ENCODE measurements at regions not wholly inside any gene's neighbourhood (a gene's known extent, or its start where the extent isn't known, plus 50 kb on each side); places are given as distances from the start of the nearest gene placed in this dataset.

- TF ChIP-seq CTCF (IDR thresholded peaks at IDR 0.05) (no peak), POLR2A (IDR thresholded peaks at IDR 0.05) (no peak)
Observed at GRCh38 chr7:145812218-145812617, 304.4 kb upstream of the CNTNAP2 start.
